Psoas muscle (tissue), 7 donors: ENCODE measurements at regions not wholly inside any gene's neighbourhood (a gene's known extent, or its start where the extent isn't known, plus 50 kb on each side); places are given as distances from the start of the nearest gene placed in this dataset.

ENCODE experiments used
- ATAC-seq, 4 donors: fragments of 200-7000 bp; cut with Tn5 transposase; one replicate each; pipeline ENCODE4 v1.9.1; 2020; ENCODE audit warnings: moderate library complexity in 3 of 4, mild to moderate bottlenecking in 2 of 4
- DNase-seq, 2 donors: peaks; one replicate each; pipeline ENCODE4 v3.0.0-alpha.2; 2020
- H3K27ac ChIP-seq: fragments of 200-600 bp; one replicate; pipeline ENCODE4 v1.8.0; 2022
- H3K27me3 ChIP-seq, 3 donors: fragments of 200-600 bp in 1 of 3; one replicate each; pipeline versions ENCODE4 v1.6.1 to v1.8.0; 2013 to 2022; ENCODE audit warnings: low read length in 2 of 3, mild to moderate bottlenecking in 2 of 3, moderate library complexity in 1 of 3; ENCODE audit not compliant: insufficient read depth in 3 of 3
- H3K36me3 ChIP-seq, 2 donors: fragments of 200-600 bp in 1 of 2; one replicate each; pipeline versions ENCODE4 v1.6.1 to v1.8.0; 2013 to 2022; ENCODE audit warnings: low read depth in 1 of 2, mild to moderate bottlenecking in 1 of 2, moderate library complexity in 1 of 2; ENCODE audit not compliant: insufficient read depth in 1 of 2
- H3K4me1 ChIP-seq: fragments of 200-600 bp; one replicate; pipeline ENCODE4 v1.8.0; 2022
- H3K4me3 ChIP-seq: fragments of 200-600 bp; one replicate; pipeline ENCODE4 v1.8.0; 2022; ENCODE audit warnings: mild to moderate bottlenecking
- H3K9me3 ChIP-seq: fragments of 200-600 bp; one replicate; pipeline ENCODE4 v1.8.0; 2022
- WGBS, 3 donors: extraction: QIAGEN DNeasy Blood & Tissue Kit; methylation state at CpG; one replicate each; pipeline versions ENCODE4 v1.1.6 to v1.1.7; 2013; 5-methylcytosine and 5-hydroxymethylcytosine counted together
- intact Hi-C, 2 donors: fragments of 100-400 bp; cut with DNase I; formaldehyde crosslinking; loops; one replicate each; pipeline versions ENCODE4 v1.11.0 to v1.14.2; 2022
- TF ChIP-seq, protein P1 (sequence below): fragments of 200-600 bp; IDR thresholded peaks from one replicate; pipeline ENCODE4 v1.8.0; 2022; ENCODE audit warnings: antibody characterized with exemption
- donor health status: healthy with polysubstance abuse.
- donor health status: DM: no; HTN: no; CAD: no; lungs with moderate emphysema.
- donor health status: Bipolar disorder and iron deficiency.
- donor health status: healthy.
- donor health status: DM: yes; HTN: yes; CAD: no.
- donor health status: DM: no; HTN: no; CAD: no.
- donor health status: DM: yes; HTN: yes; CAD: no.

DNA sequence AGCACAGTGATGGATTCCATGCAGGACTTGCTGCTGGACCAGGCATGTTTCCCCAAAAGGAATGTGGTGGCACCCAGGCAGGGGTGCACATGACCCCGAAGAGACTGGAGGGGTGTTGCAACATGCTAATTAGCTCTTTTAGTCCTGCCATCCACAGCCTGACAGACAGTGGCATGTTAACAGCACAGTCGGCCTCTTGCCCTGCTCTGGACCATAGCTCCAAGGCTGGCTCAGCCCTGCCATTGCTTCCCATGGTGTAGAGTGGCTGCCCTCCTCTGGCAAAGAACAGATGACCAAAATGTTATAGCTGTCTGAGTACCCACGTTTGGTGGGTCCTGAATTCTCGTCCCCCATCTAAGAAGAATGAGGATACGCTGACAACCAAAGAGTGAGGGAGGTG lies 736.4 kb upstream of the PTPRD start:
- no peaks in the 10 kb centered on the region for H3K9me3 ChIP-seq
- no peak overlapping the region for H3K27ac ChIP-seq
- no peaks in the 10 kb centered on the region for H3K36me3 ChIP-seq
- H3K4me1 ChIP-seq = no peaks in the 10 kb centered on the region
- H3K4me3 ChIP-seq = no peak overlapping the region
- TF ChIP-seq, protein P1, sequence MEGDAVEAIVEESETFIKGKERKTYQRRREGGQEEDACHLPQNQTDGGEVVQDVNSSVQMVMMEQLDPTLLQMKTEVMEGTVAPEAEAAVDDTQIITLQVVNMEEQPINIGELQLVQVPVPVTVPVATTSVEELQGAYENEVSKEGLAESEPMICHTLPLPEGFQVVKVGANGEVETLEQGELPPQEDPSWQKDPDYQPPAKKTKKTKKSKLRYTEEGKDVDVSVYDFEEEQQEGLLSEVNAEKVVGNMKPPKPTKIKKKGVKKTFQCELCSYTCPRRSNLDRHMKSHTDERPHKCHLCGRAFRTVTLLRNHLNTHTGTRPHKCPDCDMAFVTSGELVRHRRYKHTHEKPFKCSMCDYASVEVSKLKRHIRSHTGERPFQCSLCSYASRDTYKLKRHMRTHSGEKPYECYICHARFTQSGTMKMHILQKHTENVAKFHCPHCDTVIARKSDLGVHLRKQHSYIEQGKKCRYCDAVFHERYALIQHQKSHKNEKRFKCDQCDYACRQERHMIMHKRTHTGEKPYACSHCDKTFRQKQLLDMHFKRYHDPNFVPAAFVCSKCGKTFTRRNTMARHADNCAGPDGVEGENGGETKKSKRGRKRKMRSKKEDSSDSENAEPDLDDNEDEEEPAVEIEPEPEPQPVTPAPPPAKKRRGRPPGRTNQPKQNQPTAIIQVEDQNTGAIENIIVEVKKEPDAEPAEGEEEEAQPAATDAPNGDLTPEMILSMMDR = no peak
- intact Hi-C loops = no loop called here
- H3K27me3 ChIP-seq = no peaks in the 10 kb centered on the region
- DNase-seq = peak in 1 of 2 donors; percentile 41
- 73 to 83% (median 83%) methylated on average over 5 of the region's 5 CpGs for WGBS, 3 donors
- no peak for ATAC-seq

DNA sequence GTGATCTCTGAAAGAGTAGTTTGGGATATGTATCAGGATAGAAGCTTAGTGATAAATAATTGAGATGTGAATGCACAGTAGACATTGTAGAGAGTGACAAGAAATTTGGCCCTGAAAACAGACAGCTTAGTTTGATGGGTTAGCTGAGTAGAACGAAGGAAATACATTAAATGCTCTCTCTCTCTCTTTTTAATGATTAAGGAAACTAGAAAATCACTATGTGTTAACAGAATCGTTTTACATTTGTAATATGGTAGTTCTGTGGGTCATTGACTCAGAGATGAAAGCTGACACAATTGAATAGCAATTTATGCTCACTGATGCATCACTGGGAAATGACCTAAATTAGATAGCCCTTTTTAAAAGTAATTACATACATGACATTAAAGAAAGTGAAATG lies 739.8 kb upstream of the PTPRD start:
- H3K27me3 ChIP-seq = no peaks in the 10 kb centered on the region
- 49 to 63% (median 51%) methylated on average over 2 of the region's 2 CpGs for WGBS, 3 donors

DNA sequence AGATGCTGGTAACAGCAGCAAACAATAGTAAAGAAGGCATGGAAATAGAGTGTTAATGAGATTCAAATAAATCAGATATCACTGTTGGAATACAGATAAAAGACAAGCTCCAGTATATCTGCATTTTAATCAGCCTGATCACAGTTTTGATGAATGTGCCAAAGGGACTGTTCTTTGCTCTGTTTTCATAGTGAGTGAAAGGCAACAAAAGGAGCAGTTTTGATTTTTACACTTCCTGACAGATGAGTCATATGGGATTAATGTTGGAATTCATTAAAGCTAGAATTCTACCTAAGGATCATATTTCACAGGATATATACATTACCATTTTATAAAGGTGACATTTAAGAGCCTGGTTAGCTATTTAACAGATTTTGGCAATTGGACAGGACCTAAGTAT lies 743.3 kb upstream of the PTPRD start:
- Histone ChIP-seq H3K4me1 (no peaks in the 10 kb centered on the region), H3K36me3 (no peaks in the 10 kb centered on the region), H3K27me3 (no peaks in the 10 kb centered on the region), H3K4me3 (no peak overlapping the region), H3K27ac (no peak overlapping the region), H3K9me3 (no peaks in the 10 kb centered on the region)
- intact Hi-C loops = no loop called here
- ATAC-seq (no peak), DNase-seq (no peak)
- TF ChIP-seq, protein P1 = no peak

More for the DNA sequence above, 739.8 kb upstream of the PTPRD start:
- no peak for DNase-seq
- intact Hi-C loops = no loop called here
- H3K36me3 ChIP-seq = no peaks in the 10 kb centered on the region
- H3K4me1 ChIP-seq = no peaks in the 10 kb centered on the region
- TF ChIP-seq, protein P1 = no peak
- no peak for ATAC-seq
- no peak overlapping the region for H3K4me3 ChIP-seq
- H3K27ac ChIP-seq = no peak overlapping the region
- H3K9me3 ChIP-seq = no peaks in the 10 kb centered on the region

DNA sequence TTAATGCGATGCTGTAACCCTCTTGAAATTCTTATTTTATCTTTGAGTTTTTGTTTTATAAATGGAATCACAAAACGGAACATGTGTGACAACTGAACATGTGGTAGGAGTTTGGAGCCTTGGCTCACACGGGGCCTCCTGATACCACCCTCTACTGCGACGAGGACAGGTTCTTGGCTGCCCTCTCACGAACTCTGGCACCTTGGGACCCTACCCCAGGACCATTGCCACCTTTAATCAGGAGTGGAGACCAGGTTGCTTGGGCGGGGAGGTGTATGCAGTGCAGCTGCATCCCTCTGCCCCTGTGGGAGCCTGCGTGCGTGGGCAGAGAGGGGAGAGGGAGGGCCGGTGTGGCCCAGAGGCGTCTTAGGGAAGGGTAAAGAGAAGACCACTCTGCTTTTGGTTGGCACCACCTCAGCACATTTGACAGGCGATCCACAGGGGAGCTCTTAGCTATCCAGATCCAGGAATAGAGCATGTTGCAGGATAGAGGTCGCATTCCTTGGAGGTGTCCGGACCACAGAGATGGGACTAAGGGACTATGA lies 753.9 kb upstream of the PTPRD start:
- no peaks in the 10 kb centered on the region for H3K36me3 ChIP-seq
- DNase-seq = no peak
- H3K4me1 ChIP-seq = no peaks in the 10 kb centered on the region
- no peak overlapping the region for H3K4me3 ChIP-seq
- WGBS, 3 donors = 70 to 80% (median 71%) methylated on average over 14 of the region's 14 CpGs
- TF ChIP-seq, protein P1 = no peak
- H3K27me3 ChIP-seq = no peaks in the 10 kb centered on the region
- ATAC-seq = no peak
- no peaks in the 10 kb centered on the region for H3K9me3 ChIP-seq
- H3K27ac ChIP-seq = no peak overlapping the region
- intact Hi-C loops = no loop called here

DNA sequence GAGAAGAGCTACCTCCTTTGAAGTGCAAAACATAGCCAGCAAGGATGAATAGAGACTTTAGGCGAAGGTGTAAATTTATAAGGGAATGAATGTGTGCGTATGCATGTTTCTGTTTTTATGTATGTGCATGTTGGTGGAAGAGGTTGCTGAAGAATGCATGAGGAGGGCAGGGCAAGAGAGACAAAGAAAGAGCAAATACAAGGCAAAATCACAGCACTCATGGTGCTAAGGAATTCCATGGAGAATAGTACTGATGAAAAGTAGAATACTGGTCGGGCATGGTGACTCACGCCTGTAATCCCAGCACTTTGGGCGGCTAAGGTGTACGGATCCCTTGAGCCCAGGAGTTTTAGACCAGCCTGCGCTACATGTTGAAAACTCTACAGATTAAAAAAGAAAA lies 762.1 kb upstream of the PTPRD start:
- intact Hi-C loops = no loop called here
- ATAC-seq = no peak
- TF ChIP-seq, protein P1 = no peak
- Histone ChIP-seq H3K27ac (no peak overlapping the region), H3K4me1 (no peaks in the 10 kb centered on the region), H3K27me3 (no peaks in the 10 kb centered on the region), H3K36me3 (no peaks in the 10 kb centered on the region), H3K9me3 (no peaks in the 10 kb centered on the region), H3K4me3 (no peak overlapping the region)
- DNase-seq = no peak
- 72 to 86% (median 75%) methylated on average over 7 of the region's 7 CpGs for WGBS, 3 donors
